OCI-LY3 (cell line): ENCODE measurements at regions not wholly inside any gene's neighbourhood (a gene's known extent, or its start where the extent isn't known, plus 50 kb on each side); places are given as distances from the start of the nearest gene placed in this dataset.
"Not testable (repeated sequence)": the region's sequence is repeated elsewhere in the genome, so short reads cannot be mapped to it uniquely, and the experiment has no call there.

Source experiments
- CTCF ChIP-seq: fragments of 200-600, 300-600 bp; sonication (generic); IDR thresholded peaks from 2 replicates; pipeline ENCODE4 v1.5.1; 2014; ENCODE audit warnings: antibody characterized with exemption, low read length, low read depth
- EZH2phosphoT487 ChIP-seq: fragments of 200-600 bp; shearing (Covaris generic); IDR thresholded peaks from 2 replicates; pipeline ENCODE4 v1.6.1; 2018; ENCODE audit warnings: antibody characterized with exemption, mixed run types, low read depth

DNA sequence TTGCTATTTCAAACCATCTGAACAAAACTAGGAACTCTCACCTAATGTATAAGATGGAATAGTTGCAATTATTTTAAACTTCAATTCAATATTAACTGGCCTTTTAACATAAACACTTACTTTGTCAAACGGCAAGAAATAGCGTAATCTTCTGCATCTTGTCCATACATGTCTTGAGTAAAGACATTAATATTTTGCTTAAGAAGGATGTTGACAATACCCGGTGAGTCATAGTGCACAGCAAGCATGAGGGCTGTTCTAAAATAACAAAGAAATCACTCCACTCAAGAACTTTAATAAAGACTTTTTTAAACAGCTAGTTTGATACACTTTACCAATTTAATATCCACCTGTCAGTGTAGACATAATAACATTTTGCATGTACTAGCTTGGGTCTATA lies 240.9 kb downstream of the LIPI start:
- not testable (repeated sequence) for TF ChIP-seq CTCF, EZH2phosphoT487
